D721Med (cell line): ENCODE measurements at regions not wholly inside any gene's neighbourhood (a gene's known extent, or its start where the extent isn't known, plus 50 kb on each side); places are given as distances from the start of the nearest gene placed in this dataset.
A peak's percentile ranks its signal among the peaks of the same experiment; 100 is the strongest.

Experiments
- DNase-seq: peaks from one replicate; pipeline ENCODE4 v3.0.0; 2011; ENCODE audit warnings: low spot score; ENCODE audit not compliant: insufficient read length
- FAIRE-seq: peaks from 2 replicates; lab custom pipeline; 2011; peaks lifted over from hg19 to GRCh38; lab: Jason Lieb, UNC
- TF ChIP-seq, protein P1 (sequence below): IDR thresholded peaks from 2 replicates; pipeline ENCODE4 v1.5.1; 2012; ENCODE audit warnings: mild to moderate bottlenecking, control low read depth; ENCODE audit not compliant: insufficient read depth; ENCODE audit errors: missing control alignments

DNA sequence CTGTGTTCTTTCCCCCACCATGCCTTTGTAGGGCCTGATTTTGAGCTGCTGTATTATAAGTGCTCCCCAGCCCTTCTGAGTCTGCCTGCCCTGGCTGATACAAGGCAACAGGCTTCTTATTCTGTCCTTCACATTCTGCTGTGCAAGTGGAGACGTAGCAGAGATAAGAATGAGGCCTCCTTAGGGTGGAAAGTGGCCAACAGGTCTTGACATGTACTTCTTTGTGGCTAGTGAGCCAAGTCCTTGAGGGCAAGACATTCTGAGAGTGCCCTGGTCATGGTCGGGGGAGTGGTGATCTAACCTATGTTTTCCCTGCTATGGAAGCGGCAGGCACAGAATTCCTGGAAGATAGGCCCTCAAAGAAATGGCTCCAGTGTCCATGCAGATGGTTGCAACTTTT is 235.7 kb upstream of the CADM1 start:
- no peak for FAIRE-seq
- TF ChIP-seq, protein P1, sequence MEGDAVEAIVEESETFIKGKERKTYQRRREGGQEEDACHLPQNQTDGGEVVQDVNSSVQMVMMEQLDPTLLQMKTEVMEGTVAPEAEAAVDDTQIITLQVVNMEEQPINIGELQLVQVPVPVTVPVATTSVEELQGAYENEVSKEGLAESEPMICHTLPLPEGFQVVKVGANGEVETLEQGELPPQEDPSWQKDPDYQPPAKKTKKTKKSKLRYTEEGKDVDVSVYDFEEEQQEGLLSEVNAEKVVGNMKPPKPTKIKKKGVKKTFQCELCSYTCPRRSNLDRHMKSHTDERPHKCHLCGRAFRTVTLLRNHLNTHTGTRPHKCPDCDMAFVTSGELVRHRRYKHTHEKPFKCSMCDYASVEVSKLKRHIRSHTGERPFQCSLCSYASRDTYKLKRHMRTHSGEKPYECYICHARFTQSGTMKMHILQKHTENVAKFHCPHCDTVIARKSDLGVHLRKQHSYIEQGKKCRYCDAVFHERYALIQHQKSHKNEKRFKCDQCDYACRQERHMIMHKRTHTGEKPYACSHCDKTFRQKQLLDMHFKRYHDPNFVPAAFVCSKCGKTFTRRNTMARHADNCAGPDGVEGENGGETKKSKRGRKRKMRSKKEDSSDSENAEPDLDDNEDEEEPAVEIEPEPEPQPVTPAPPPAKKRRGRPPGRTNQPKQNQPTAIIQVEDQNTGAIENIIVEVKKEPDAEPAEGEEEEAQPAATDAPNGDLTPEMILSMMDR: no peak

DNA sequence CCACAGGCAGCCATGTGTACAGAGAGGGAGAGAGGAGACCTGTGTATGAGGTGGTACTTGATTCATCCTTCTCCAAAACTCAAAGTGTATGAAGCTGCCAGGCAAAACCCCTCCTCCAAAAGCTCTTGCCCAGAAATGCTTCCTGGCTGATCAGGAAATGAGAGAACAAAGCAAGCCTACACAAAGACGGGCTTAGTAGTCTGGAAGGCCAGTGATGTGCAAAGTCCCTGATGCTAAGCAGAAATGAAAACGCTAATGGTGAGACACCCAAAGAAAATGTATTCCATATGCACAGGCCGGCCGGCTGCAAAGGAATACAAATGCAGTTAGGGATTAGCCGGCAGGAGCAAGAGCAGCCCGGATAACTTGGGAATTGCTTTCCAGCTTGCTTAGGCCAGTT is 234.9 kb upstream of the CADM1 start:
- no peak for FAIRE-seq
- DNase-seq: no peak
- TF ChIP-seq, protein P1: no peak

More for the DNA sequence above, 235.7 kb upstream of the CADM1 start:
- DNase-seq: no peak

DNA sequence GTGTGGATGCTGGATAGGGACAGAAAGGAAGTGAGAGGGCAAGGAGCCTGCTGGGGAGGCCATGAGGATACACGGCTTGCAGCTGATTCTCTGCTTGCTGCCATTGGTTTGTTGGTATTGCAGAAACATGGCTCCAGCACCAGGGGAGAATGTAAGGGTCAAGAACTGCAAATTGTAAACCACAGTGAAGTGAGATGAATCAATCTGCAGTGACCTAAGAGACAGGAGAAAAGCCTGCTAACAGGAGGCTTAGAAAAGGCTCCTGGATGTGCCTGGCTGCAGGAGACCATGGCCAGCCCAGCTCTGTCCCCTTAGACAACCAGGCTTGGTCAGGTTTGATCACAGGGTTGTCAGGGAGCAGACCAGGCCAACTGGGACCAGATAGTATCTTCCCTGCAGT is 233.7 kb upstream of the CADM1 start:
- no peak for FAIRE-seq
- TF ChIP-seq, protein P1: no peak

DNA sequence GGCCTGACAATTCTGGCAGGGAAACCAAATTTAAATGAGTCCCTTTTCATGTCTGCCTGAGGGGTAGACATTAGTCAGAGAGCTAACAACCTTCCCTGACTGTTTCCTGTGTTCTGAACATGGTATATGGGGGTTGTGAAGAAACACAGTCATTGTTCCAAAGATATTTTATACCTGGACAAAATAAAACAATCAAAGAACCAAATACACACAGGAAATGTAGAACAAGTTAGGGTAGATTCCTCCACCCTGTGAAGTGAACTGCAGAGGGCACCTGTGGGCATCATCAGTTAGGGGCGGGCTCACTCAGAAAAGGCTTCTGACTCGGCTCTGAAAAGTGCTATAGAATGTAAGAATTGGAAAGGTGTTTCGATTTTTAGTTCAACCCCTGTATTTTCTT is 231.9 kb upstream of the CADM1 start:
- TF ChIP-seq, protein P1: no peak
- DNase-seq (no peak), FAIRE-seq (no peak)

More for the DNA sequence above, 233.7 kb upstream of the CADM1 start:
- no peak for DNase-seq

DNA sequence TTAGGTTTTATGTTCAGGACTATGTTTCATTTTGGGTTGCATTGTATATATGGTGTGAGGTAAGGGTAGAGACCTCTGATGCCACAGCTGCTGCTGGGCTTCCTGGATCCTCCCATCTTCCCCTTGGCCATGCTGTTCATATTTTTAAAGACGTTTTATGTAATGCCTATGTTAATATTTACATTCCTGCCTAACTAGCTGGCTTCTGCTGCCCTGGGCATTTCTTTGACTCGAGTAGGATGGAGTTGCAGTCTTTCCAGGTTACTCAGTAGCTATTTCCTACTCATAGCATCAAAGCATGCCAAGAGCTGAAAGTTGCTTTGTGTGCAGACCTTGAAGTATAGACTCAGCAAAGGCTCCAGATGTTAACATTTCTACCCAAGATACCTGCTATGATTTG is 220.5 kb upstream of the CADM1 start:
- FAIRE-seq: no peak

DNA sequence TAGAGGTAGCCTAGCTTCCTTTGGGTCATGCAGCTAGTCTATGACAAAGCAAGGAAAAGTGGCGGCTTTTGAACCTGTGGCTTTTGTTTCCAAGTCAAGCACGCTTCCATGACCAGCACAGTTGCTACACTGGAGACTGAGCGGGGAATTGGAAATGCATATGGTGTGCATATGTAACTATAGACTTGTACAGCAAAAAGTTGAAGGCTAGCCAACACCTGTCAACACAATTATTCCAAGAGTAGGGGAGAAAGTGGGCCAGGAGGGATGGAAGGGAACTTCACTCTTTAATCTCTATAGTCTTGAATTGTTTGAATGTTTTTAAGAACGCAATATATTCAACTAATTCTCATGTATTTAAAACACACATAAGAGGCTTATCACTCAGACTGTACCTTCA is 218.5 kb upstream of the CADM1 start:
- no peak for DNase-seq
- TF ChIP-seq, protein P1: no peak
- no peak for FAIRE-seq

More for the DNA sequence above, 220.5 kb upstream of the CADM1 start:
- DNase-seq: no peak
- TF ChIP-seq, protein P1: no peak

DNA sequence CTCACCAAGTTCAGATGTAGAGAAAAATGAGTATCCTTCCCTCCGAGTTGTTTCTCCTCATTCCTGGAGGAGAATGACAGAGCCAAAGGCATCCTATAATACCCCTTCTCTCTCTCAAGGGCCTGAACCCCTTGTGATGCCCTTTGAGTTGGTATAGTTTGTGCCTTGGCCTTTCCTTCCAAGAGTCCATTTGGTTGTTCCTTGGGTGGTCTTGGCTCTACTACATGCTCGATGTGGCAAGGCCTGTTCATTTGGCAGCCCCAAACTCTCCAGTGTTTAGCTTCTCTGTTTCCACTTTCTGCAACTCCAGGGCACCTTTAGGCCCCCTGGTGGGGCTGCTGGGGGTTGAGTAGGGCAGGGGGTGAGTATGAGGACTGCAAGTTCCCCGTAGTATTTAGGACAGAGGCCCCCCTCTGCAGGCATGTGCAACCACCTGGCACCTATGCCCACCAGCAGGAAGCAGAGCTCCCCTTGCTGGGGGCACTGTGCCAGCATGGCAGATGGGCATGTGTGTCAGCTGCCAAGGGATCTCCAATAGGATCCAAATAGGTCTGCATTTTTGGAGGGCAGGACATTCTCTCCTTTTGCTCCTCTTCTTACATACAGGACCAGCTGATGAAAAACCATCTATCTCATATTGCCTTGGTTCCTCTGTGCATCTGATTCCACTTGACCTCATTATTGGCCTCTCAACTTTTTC is 217.2 kb upstream of the CADM1 start:
- DNase-seq: no peak
- TF ChIP-seq, protein P1: peak; percentile 6
- no peak for FAIRE-seq
